OCI-LY7 (cell line): ENCODE measurements at regions not wholly inside any gene's neighbourhood (a gene's known extent, or its start where the extent isn't known, plus 50 kb on each side); places are given as distances from the start of the nearest gene placed in this dataset.

Source experiments
- BruUV-seq: library from RNA; stranded (reverse); fragments of 400-500 nt; replicated peaks from 2 replicates; lab custom pipeline; 2021; lab: Mats Ljungman, UMichigan
- CTCF ChIA-PET: fragments of 300-600 bp; sonication (Branson Sonifier 250); formaldehyde crosslinking; loops from one replicate; lab custom pipeline; 2022; ENCODE audit warnings: antibody characterized with exemption; ENCODE audit not compliant: unreplicated experiment; lab: Charles Lee
- POLR2A ChIA-PET: fragments of 300-600 bp; sonication (Branson Sonifier 250); formaldehyde crosslinking; loops from one replicate; lab custom pipeline; 2022; ENCODE audit warnings: antibody characterized with exemption; lab: Charles Lee
- DNase-seq: peaks from one replicate; pipeline ENCODE4 v3.0.0-alpha.2; 2015; ENCODE audit warnings: low spot score
- H2AFZ ChIP-seq: fragments of 200-600 bp; sonication (generic), shearing (Covaris generic); 2 replicates; pipeline ENCODE4 v1.6.1; 2014; ENCODE audit warnings: mild to moderate bottlenecking, antibody characterized with exemption, low read length, moderate library complexity
- H3K27ac ChIP-seq: fragments of 200-600 bp; sonication (generic); 2 replicates; pipeline ENCODE4 v1.5.1; 2014; ENCODE audit warnings: mixed run types, low read depth, mild to moderate bottlenecking, moderate library complexity, low read length, inconsistent platforms; ENCODE audit not compliant: poor library complexity, severe bottlenecking
- H3K36me3 ChIP-seq: fragments of 200-600 bp; sonication (generic); 2 replicates; pipeline ENCODE4 v1.6.1; 2014; ENCODE audit warnings: mild to moderate bottlenecking, antibody characterized with exemption, low read length, moderate library complexity, mixed read lengths; ENCODE audit not compliant: insufficient read depth
- H3K4me1 ChIP-seq: fragments of 200-600 bp; sonication (generic); 2 replicates; pipeline ENCODE4 v1.5.1; 2014; ENCODE audit warnings: mild to moderate bottlenecking, low read length; ENCODE audit not compliant: insufficient read depth, poor library complexity, severe bottlenecking
- H3K4me2 ChIP-seq: fragments of 200-600 bp; sonication (generic); 2 replicates; pipeline ENCODE4 v1.6.1; 2014; ENCODE audit warnings: mild to moderate bottlenecking, low read length
- H3K4me3 ChIP-seq: fragments of 200-600 bp; sonication (generic); 2 replicates; pipeline ENCODE4 v1.5.1; 2014; ENCODE audit warnings: mild to moderate bottlenecking, low read depth, low read length; ENCODE audit not compliant: poor library complexity, severe bottlenecking
- H3K79me2 ChIP-seq: fragments of 200-600 bp; sonication (generic); 2 replicates; pipeline ENCODE4 v1.6.1; 2016; ENCODE audit warnings: low read depth, mild to moderate bottlenecking, low read length, moderate library complexity, mixed read lengths; ENCODE audit not compliant: insufficient read depth
- H3K9me2 ChIP-seq: fragments of 200-600 bp; sonication (generic); 2 replicates; pipeline ENCODE4 v1.6.1; 2016; ENCODE audit warnings: mild to moderate bottlenecking, low read length, mixed read lengths; ENCODE audit not compliant: insufficient read depth
- H3K9me3 ChIP-seq: fragments of 200-600 bp; sonication (generic); 2 replicates; pipeline ENCODE4 v1.6.1; 2014; ENCODE audit warnings: mild to moderate bottlenecking, mixed run types, low read length, mixed read lengths
- H4K20me1 ChIP-seq: fragments of 200-600 bp; sonication (generic); 2 replicates; pipeline ENCODE4 v1.6.1; 2014; ENCODE audit warnings: mild to moderate bottlenecking, antibody characterized with exemption, low read length, moderate library complexity, mixed read lengths; ENCODE audit not compliant: insufficient read depth
- CTCF ChIP-seq: fragments of 200-600 bp; sonication (generic); conservative IDR thresholded peaks from 2 replicates; pipeline ENCODE4 v1.5.1; 2014; ENCODE audit warnings: mild to moderate bottlenecking, antibody characterized with exemption, low read length, moderate library complexity, mixed read lengths
- EZH2phosphoT487 ChIP-seq: fragments of 200-600 bp; sonication (generic); IDR thresholded peaks from 2 replicates; pipeline ENCODE4 v1.6.1; 2018; ENCODE audit warnings: low read depth, borderline replicate concordance, mild to moderate bottlenecking, mixed run types, antibody characterized with exemption, low read length, moderate library complexity, mixed read lengths
- intact Hi-C: fragments of 100-400 bp; cut with micrococcal nuclease; formaldehyde crosslinking; loops from one replicate; pipeline ENCODE4 v1.10.0; 2022; ENCODE audit not compliant: unreplicated experiment

- H2AFZ ChIP-seq = no peak overlapping the region
- POLR2A ChIA-PET = no interaction called here
- no peak overlapping the region for H3K4me3 ChIP-seq
- no peaks in the 10 kb centered on the region for H3K9me2 ChIP-seq
- no TSS peak for BruUV-seq
- DNase-seq = no peak
- CTCF ChIA-PET = no interaction called here
- no peaks in the 10 kb centered on the region for H4K20me1 ChIP-seq
- no peaks in the 10 kb centered on the region for H3K79me2 ChIP-seq
- H3K4me2 ChIP-seq = no peak overlapping the region
- peaks cover 11% of the 10 kb centered on the region for H3K4me1 ChIP-seq
- TF ChIP-seq EZH2phosphoT487 (no peak), CTCF (no peak)
- intact Hi-C loops = no loop called here
- no peaks in the 10 kb centered on the region for H3K9me3 ChIP-seq
- H3K27ac ChIP-seq = no peak overlapping the region
- H3K36me3 ChIP-seq = no peaks in the 10 kb centered on the region
Observed at GRCh38 chr4:159013692-159014091, 89.2 kb upstream of the RAPGEF2 start.

GRCh38 chr4:159014859-159015258 is 88.0 kb upstream of the RAPGEF2 start:
- no peaks in the 10 kb centered on the region for H3K79me2 ChIP-seq
- no peak overlapping the region for H3K27ac ChIP-seq
- BruUV-seq = no TSS peak
- H3K9me2 ChIP-seq = no peaks in the 10 kb centered on the region
- ChIA-PET CTCF (no interaction called here), POLR2A (interaction anchor here (0.6 kb wide), 1 partner anchor 49 kb away, joined by 3 read pairs; no protein-coding TSS in a partner anchor)
- intact Hi-C loops = no loop called here
- H2AFZ ChIP-seq = no peak overlapping the region
- no peaks in the 10 kb centered on the region for H3K36me3 ChIP-seq
- DNase-seq = no peak
- no peak overlapping the region for H3K4me2 ChIP-seq
- TF ChIP-seq CTCF (no peak), EZH2phosphoT487 (no peak)
- no peak overlapping the region for H3K4me3 ChIP-seq
- H4K20me1 ChIP-seq = no peaks in the 10 kb centered on the region
- no peaks in the 10 kb centered on the region for H3K9me3 ChIP-seq
- H3K4me1 ChIP-seq = peaks cover 11% of the 10 kb centered on the region

- H2AFZ ChIP-seq = no peak overlapping the region
- ChIA-PET POLR2A (interaction anchor here (0.6 to 1.4 kb wide), 3 partner anchors 10 to 252 kb away, joined by 3 to 5 read pairs (median 3); no protein-coding TSS in a partner anchor), CTCF (no interaction called here)
- no peak for DNase-seq
- no peaks in the 10 kb centered on the region for H3K36me3 ChIP-seq
- peaks cover 11% of the 10 kb centered on the region for H3K4me1 ChIP-seq
- no peaks in the 10 kb centered on the region for H4K20me1 ChIP-seq
- no peak overlapping the region for H3K4me3 ChIP-seq
- H3K9me3 ChIP-seq = no peaks in the 10 kb centered on the region
- H3K9me2 ChIP-seq = no peaks in the 10 kb centered on the region
- TF ChIP-seq CTCF = no peak
- no peak for TF ChIP-seq EZH2phosphoT487
- H3K4me2 ChIP-seq = no peak overlapping the region
- intact Hi-C loops = no loop called here
- H3K27ac ChIP-seq = no peak overlapping the region
- H3K79me2 ChIP-seq = no peaks in the 10 kb centered on the region
- no TSS peak for BruUV-seq
Observed at GRCh38 chr4:159015841-159016240, 87.0 kb upstream of the RAPGEF2 start.
